Ectodermal cell (in vitro differentiated cells): ENCODE measurements at regions not wholly inside any gene's neighbourhood (a gene's known extent, or its start where the extent isn't known, plus 50 kb on each side); places are given as distances from the start of the nearest gene placed in this dataset.

Experiments used
- H3K27ac ChIP-seq: 2 replicates; pipeline ENCODE4 v1.7.0; 2013; ENCODE audit warnings: mild to moderate bottlenecking, low read depth, low read length; ENCODE audit not compliant: insufficient read depth, poor library complexity, severe bottlenecking
- H3K27me3 ChIP-seq: 2 replicates; pipeline ENCODE4 v1.7.0; 2013; ENCODE audit warnings: mild to moderate bottlenecking, low read length; ENCODE audit not compliant: insufficient read depth, control insufficient read depth, poor library complexity, severe bottlenecking
- H3K36me3 ChIP-seq: one replicate; pipeline ENCODE4 v1.7.0; 2013; ENCODE audit warnings: low read length; ENCODE audit not compliant: control insufficient read depth, insufficient read depth
- H3K4me1 ChIP-seq: one replicate; pipeline ENCODE4 v1.7.0; 2013; ENCODE audit warnings: low read length; ENCODE audit not compliant: control insufficient read depth, insufficient read depth
- H3K4me3 ChIP-seq: 2 replicates; pipeline ENCODE4 v1.7.0; 2013; ENCODE audit warnings: low read depth, low read length, control low read depth; ENCODE audit not compliant: insufficient read depth
- H3K9me3 ChIP-seq: 2 replicates; pipeline ENCODE4 v1.7.0; 2013; ENCODE audit warnings: mild to moderate bottlenecking, low read length, moderate library complexity; ENCODE audit not compliant: control insufficient read depth
- WGBS, 2 experiments: methylation state at CpG; one replicate each; pipeline ENCODE4 v1.1.7; 2013; ENCODE audit warnings: missing lambda C conversion rate in 2 of 2; 5-methylcytosine and 5-hydroxymethylcytosine counted together

GRCh38 chr10:129165076-129165720 is 301.8 kb upstream of the MGMT start:
- Histone ChIP-seq H3K36me3 (no peaks in the 10 kb centered on the region), H3K27me3 (no peaks in the 10 kb centered on the region), H3K9me3 (no peaks in the 10 kb centered on the region), H3K27ac (no peak overlapping the region), H3K4me1 (no peaks in the 10 kb centered on the region), H3K4me3 (no peak overlapping the region)
- 87 to 88% methylated on average over 3 to 4 of the region's 5 CpGs for WGBS, 2 experiments

GRCh38 chr10:129165770-129166169 is 301.3 kb upstream of the MGMT start:
- WGBS, 2 experiments: 100% methylated on average over 1 of the region's 1 CpG
- H3K9me3 ChIP-seq: no peaks in the 10 kb centered on the region
- no peaks in the 10 kb centered on the region for H3K36me3 ChIP-seq
- no peak overlapping the region for H3K27ac ChIP-seq
- no peak overlapping the region for H3K4me3 ChIP-seq
- H3K4me1 ChIP-seq: no peaks in the 10 kb centered on the region
- no peaks in the 10 kb centered on the region for H3K27me3 ChIP-seq

GRCh38 chr10:129168660-129169059 is 298.4 kb upstream of the MGMT start:
- H3K4me3 ChIP-seq: no peak overlapping the region
- no peaks in the 10 kb centered on the region for H3K36me3 ChIP-seq
- no peak overlapping the region for H3K27ac ChIP-seq
- no peaks in the 10 kb centered on the region for H3K4me1 ChIP-seq
- H3K27me3 ChIP-seq: no peaks in the 10 kb centered on the region
- H3K9me3 ChIP-seq: no peaks in the 10 kb centered on the region
- 78 to 92% methylated on average over 3 to 4 of the region's 4 CpGs for WGBS, 2 experiments

GRCh38 chr10:129169115-129169514 is 297.9 kb upstream of the MGMT start:
- 83 to 88% methylated on average over 6 of the region's 6 CpGs for WGBS, 2 experiments
- Histone ChIP-seq H3K27me3 (no peaks in the 10 kb centered on the region), H3K4me3 (no peak overlapping the region), H3K36me3 (no peaks in the 10 kb centered on the region), H3K4me1 (no peaks in the 10 kb centered on the region), H3K27ac (no peak overlapping the region), H3K9me3 (no peaks in the 10 kb centered on the region)

- H3K36me3 ChIP-seq: no peaks in the 10 kb centered on the region
- no peak overlapping the region for H3K4me3 ChIP-seq
Measured at GRCh38 chr10:129170812-129171211, 296.2 kb upstream of the MGMT start.

GRCh38 chr10:129171812-129172211 is 295.2 kb upstream of the MGMT start:
- Histone ChIP-seq H3K9me3 (no peaks in the 10 kb centered on the region), H3K27me3 (no peaks in the 10 kb centered on the region), H3K27ac (no peak overlapping the region), H3K36me3 (no peaks in the 10 kb centered on the region), H3K4me3 (no peak overlapping the region), H3K4me1 (no peaks in the 10 kb centered on the region)
- WGBS, 2 experiments: 90 to 93% methylated on average over 1 to 3 of the region's 3 CpGs

More at GRCh38 chr10:129170812-129171211, 296.2 kb upstream of the MGMT start:
- Histone ChIP-seq H3K9me3 (no peaks in the 10 kb centered on the region), H3K27me3 (no peaks in the 10 kb centered on the region), H3K27ac (no peak overlapping the region), H3K4me1 (no peaks in the 10 kb centered on the region)
- whole genome bisulfite sequencing, 2 experiments: 86 to 98% methylated on average over 3 of the region's 3 CpGs

- 86% methylated on average over 10 of the region's 10 CpGs for WGBS, 2 experiments
- no peaks in the 10 kb centered on the region for H3K36me3 ChIP-seq
- H3K4me1 ChIP-seq: no peaks in the 10 kb centered on the region
- H3K27ac ChIP-seq: no peak overlapping the region
- H3K27me3 ChIP-seq: no peaks in the 10 kb centered on the region
- no peak overlapping the region for H3K4me3 ChIP-seq
- H3K9me3 ChIP-seq: no peaks in the 10 kb centered on the region
Measured at GRCh38 chr10:129174232-129175014, 292.6 kb upstream of the MGMT start.

- H3K27ac ChIP-seq: no peak overlapping the region
- no peaks in the 10 kb centered on the region for H3K36me3 ChIP-seq
- no peaks in the 10 kb centered on the region for H3K9me3 ChIP-seq
- 85 to 86% methylated on average over 9 of the region's 9 CpGs for WGBS, 2 experiments
- no peaks in the 10 kb centered on the region for H3K27me3 ChIP-seq
- H3K4me3 ChIP-seq: no peak overlapping the region
- no peaks in the 10 kb centered on the region for H3K4me1 ChIP-seq
Measured at GRCh38 chr10:129179245-129179971, 287.6 kb upstream of the MGMT start.

GRCh38 chr10:129179972-129180678 is 286.9 kb upstream of the MGMT start:
- Histone ChIP-seq H3K27ac (no peak overlapping the region), H3K4me3 (no peak overlapping the region), H3K27me3 (no peaks in the 10 kb centered on the region), H3K36me3 (no peaks in the 10 kb centered on the region), H3K9me3 (no peaks in the 10 kb centered on the region), H3K4me1 (no peaks in the 10 kb centered on the region)
- 94 to 95% methylated on average over 9 to 11 of the region's 11 CpGs for WGBS, 2 experiments

GRCh38 chr10:129184196-129184595 is 282.8 kb upstream of the MGMT start:
- Histone ChIP-seq H3K4me1 (no peaks in the 10 kb centered on the region), H3K27ac (no peak overlapping the region), H3K36me3 (no peaks in the 10 kb centered on the region), H3K9me3 (no peaks in the 10 kb centered on the region), H3K4me3 (no peak overlapping the region), H3K27me3 (no peaks in the 10 kb centered on the region)
- WGBS, 2 experiments: 92 to 94% methylated on average over 7 of the region's 7 CpGs
